K562 (cell line): ENCODE measurements at regions not wholly inside any gene's neighbourhood (a gene's known extent, or its start where the extent isn't known, plus 50 kb on each side); places are given as distances from the start of the nearest gene placed in this dataset.

Experiments used
- ARID3A ChIP-seq: IDR thresholded peaks from 2 replicates; pipeline ENCODE4 v1.6.1; 2012; ENCODE audit warnings: low read depth, low read length, improper control_type of control experiment, borderline replicate concordance
- ATF6 ChIP-seq: sonication (generic); formaldehyde crosslinking; IDR thresholded peaks from 2 replicates; pipeline ENCODE4 v1.4.0; 2020; ENCODE audit warnings: mild to moderate bottlenecking, missing genetic modification reagents
- BHLHE40 ChIP-seq: IDR thresholded peaks from 2 replicates; pipeline ENCODE4 v1.6.1; 2011; ENCODE audit warnings: low read length, improper control_type of control experiment
- CAMTA2 ChIP-seq: fragments of 250-450 bp; sonication (Bioruptor Pico); conservative IDR thresholded peaks from 2 replicates; pipeline ENCODE4 v1.5.1; 2022
- CBX1 ChIP-seq: sonication (generic); IDR thresholded peaks from 2 replicates; pipeline ENCODE4 v1.6.1; 2016; ENCODE audit warnings: antibody characterized with exemption, low read depth, mild to moderate bottlenecking
- ELK3 ChIP-seq: fragments of 450-650 bp; formaldehyde crosslinking; IDR thresholded peaks from 2 replicates; pipeline ENCODE4 v1.4.0; 2020; ENCODE audit warnings: mild to moderate bottlenecking
- GTF2E2 ChIP-seq: fragments of 200-800 bp; sonication (Bioruptor generic); IDR thresholded peaks from 2 replicates; pipeline ENCODE4 v1.6.1; 2016; ENCODE audit warnings: missing genetic modification characterization, missing compliant biosample characterization
- HMG20A ChIP-seq: fragments of 450-650 bp; formaldehyde crosslinking; conservative IDR thresholded peaks from 2 replicates; pipeline ENCODE4 v1.4.0; 2020; ENCODE audit warnings: mild to moderate bottlenecking, mixed read lengths
- HMG20B ChIP-seq: fragments of 250-450 bp; sonication (Bioruptor Pico); IDR thresholded peaks from 2 replicates; pipeline ENCODE4 v1.5.0; 2021; ENCODE audit warnings: mild to moderate bottlenecking
- HMGXB4 ChIP-seq: sonication (generic); formaldehyde crosslinking; IDR thresholded peaks from 2 replicates; pipeline ENCODE4 v1.8.1; 2023; ENCODE audit warnings: mild to moderate bottlenecking, missing genetic modification reagents
- HOMEZ ChIP-seq: fragments of 250-450 bp; sonication (Bioruptor Pico); IDR thresholded peaks from 2 replicates; pipeline ENCODE4 v1.4.0; 2020; ENCODE audit warnings: mild to moderate bottlenecking, moderate library complexity
- MEF2A ChIP-seq: IDR thresholded peaks from 2 replicates; pipeline ENCODE4 v1.6.1; 2011; ENCODE audit warnings: low read depth, mild to moderate bottlenecking, low read length, moderate library complexity; ENCODE audit not compliant: control insufficient read depth
- RB1 ChIP-seq: fragments of 450-650 bp; IDR thresholded peaks from 2 replicates; pipeline ENCODE4 v1.6.1; 2017; ENCODE audit warnings: low read depth, mild to moderate bottlenecking
- RCOR1 ChIP-seq, 2 experiments: IDR thresholded peaks; 2 replicates each; pipeline ENCODE4 v1.6.1; 2012; ENCODE audit warnings: low read depth in 2 of 2, low read length in 2 of 2, borderline replicate concordance in 1 of 2, improper control_type of control experiment in 1 of 2
- SMAD1 ChIP-seq: fragments of 150-350 bp; IDR thresholded peaks from 2 replicates; pipeline ENCODE4 v1.6.1; 2014; ENCODE audit warnings: low read length, low read depth; ENCODE audit not compliant: partially characterized antibody
- SMARCE1 ChIP-seq: fragments of 450-650 bp; IDR thresholded peaks from 2 replicates; pipeline ENCODE4 v1.7.1; 2016; ENCODE audit warnings: mild to moderate bottlenecking
- TFAP4 ChIP-seq: sonication (generic); formaldehyde crosslinking; IDR thresholded peaks from 2 replicates; pipeline ENCODE4 v1.8.0; 2022; ENCODE audit warnings: missing genetic modification reagents, mild to moderate bottlenecking, moderate library complexity, borderline replicate concordance
- TRIM28 ChIP-seq: fragments of 450-650 bp; IDR thresholded peaks from 2 replicates; pipeline ENCODE4 v1.6.1; 2017
- ZNF280A ChIP-seq: fragments of 450-650 bp; IDR thresholded peaks from 2 replicates; pipeline ENCODE4 v1.6.1; 2018; ENCODE audit warnings: mild to moderate bottlenecking, low read depth; ENCODE audit not compliant: partially characterized antibody

- peak; percentile 26; the same call in 1 of the 2 replicates for TF ChIP-seq TFAP4
- TF ChIP-seq ELK3 (CRISPR knock-in tag): no peak
- no peak for TF ChIP-seq RCOR1 (IDR thresholded peaks at IDR 0.05; ENCODE audit: borderline replicate concordance in 1 of 2, low read depth in 2 of 2, low read length in 2 of 2)
- no peak for TF ChIP-seq BHLHE40
- no peak for TF ChIP-seq HOMEZ (CRISPR knock-in tag)
- TF ChIP-seq CBX1: peak; percentile 72; the same call in 1 of the 2 replicates
- no peak for TF ChIP-seq HMG20B (CRISPR knock-in tag)
- no peak for TF ChIP-seq RB1
- TF ChIP-seq ARID3A: no peak
- no peak for TF ChIP-seq HMGXB4 (CRISPR knock-in tag)
- no peak for TF ChIP-seq HMG20A
- no peak for TF ChIP-seq ATF6 (CRISPR knock-in tag)
- peak; percentile 72 for TF ChIP-seq ZNF280A
- TF ChIP-seq GTF2E2 (tag): no peak
- TF ChIP-seq SMARCE1: no peak
- TF ChIP-seq SMAD1: no peak
- TF ChIP-seq CAMTA2 (CRISPR knock-in tag): no peak
- no peak for TF ChIP-seq MEF2A
- TF ChIP-seq TRIM28: peak; percentile 87
Observed at GRCh38 chr6:14487625-14488024, 370.1 kb downstream of the CD83 start (continued).
